Stimulated activated CD8-positive, alpha-beta memory T cell treated with anti-CD3 and anti-CD28 coated beads, Interleukin-4, amount 100 ng/mL, for 48 hours (primary cell): ENCODE measurements at regions not wholly inside any gene's neighbourhood (a gene's known extent, or its start where the extent isn't known, plus 50 kb on each side); places are given as distances from the start of the nearest gene placed in this dataset.

ENCODE experiments used
- DNase-seq: peaks from one replicate; pipeline ENCODE4 v3.0.0-alpha.2; 2020

- no peak for DNase-seq
Observed at GRCh38 chr2:19776941-19777514, 124.8 kb downstream of the TTC32 start.

- DNase-seq: no peak
Observed at GRCh38 chr2:19775838-19776237, 125.9 kb downstream of the TTC32 start.

GRCh38 chr2:19775315-19775714 is 126.5 kb downstream of the TTC32 start:
- no peak for DNase-seq

GRCh38 chr2:19774805-19775176 is 127.0 kb downstream of the TTC32 start:
- DNase-seq: no peak

- no peak for DNase-seq
Observed at GRCh38 chr2:19772981-19773380, 128.8 kb downstream of the TTC32 start.

GRCh38 chr2:19769513-19769912 is 132.3 kb downstream of the TTC32 start:
- DNase-seq: no peak

- DNase-seq: no peak
Observed at GRCh38 chr2:19767899-19768298, 133.9 kb downstream of the TTC32 start.

GRCh38 chr2:19764998-19765397 is 136.8 kb downstream of the TTC32 start:
- DNase-seq: no peak

- DNase-seq: no peak
Observed at GRCh38 chr2:19763731-19764130, 138.1 kb downstream of the TTC32 start.

GRCh38 chr2:19762959-19763605 is 138.7 kb downstream of the TTC32 start:
- DNase-seq: no peak

- no peak for DNase-seq
Observed at GRCh38 chr2:19762142-19762541, 139.6 kb downstream of the TTC32 start.

- DNase-seq: no peak
Observed at GRCh38 chr2:19759880-19760279, 141.9 kb downstream of the TTC32 start.

GRCh38 chr2:19758658-19759057 is 143.1 kb downstream of the TTC32 start:
- no peak for DNase-seq

GRCh38 chr2:19757586-19757985 is 144.2 kb downstream of the TTC32 start:
- DNase-seq: no peak

- no peak for DNase-seq
Observed at GRCh38 chr2:19754907-19755306, 146.9 kb downstream of the TTC32 start.

- DNase-seq: no peak
Observed at GRCh38 chr2:19753818-19754217, 148.0 kb downstream of the TTC32 start.

GRCh38 chr2:19753314-19753713 is 148.5 kb downstream of the TTC32 start:
- no peak for DNase-seq

- no peak for DNase-seq
Observed at GRCh38 chr2:19752500-19752899, 149.3 kb downstream of the TTC32 start.

- no peak for DNase-seq
Observed at GRCh38 chr2:19751631-19752030, 150.2 kb downstream of the TTC32 start.

GRCh38 chr2:19750136-19750535 is 151.6 kb downstream of the TTC32 start:
- DNase-seq: no peak

- DNase-seq: no peak
Observed at GRCh38 chr2:19749507-19749836, 152.3 kb downstream of the TTC32 start.

GRCh38 chr2:19748711-19749506 is 152.9 kb downstream of the TTC32 start:
- DNase-seq: no peak

GRCh38 chr2:19748073-19748375 is 153.8 kb downstream of the TTC32 start:
- DNase-seq: no peak

- no peak for DNase-seq
Observed at GRCh38 chr2:19747310-19748072, 154.3 kb downstream of the TTC32 start.
